MM.1S (cell line): ENCODE measurements at regions not wholly inside any gene's neighbourhood (a gene's known extent, or its start where the extent isn't known, plus 50 kb on each side); places are given as distances from the start of the nearest gene placed in this dataset.

Experiments
- DNase-seq: peaks from one replicate; pipeline ENCODE4 v3.0.0-alpha.2; 2015
- H2AFZ ChIP-seq: fragments of 300-600 bp; sonication (generic); 2 replicates; pipeline ENCODE4 v1.6.0; 2016; ENCODE audit warnings: antibody characterized with exemption, low read length
- H3F3A ChIP-seq: fragments of 300-600 bp; sonication (generic); 2 replicates; pipeline ENCODE4 v1.6.1; 2016; ENCODE audit warnings: mild to moderate bottlenecking, antibody characterized with exemption, low read length, moderate library complexity, mixed read lengths; ENCODE audit not compliant: insufficient read depth
- H3K27ac ChIP-seq: fragments of 300-600 bp; sonication (generic); 2 replicates; pipeline ENCODE4 v1.5.1; 2016; ENCODE audit warnings: mild to moderate bottlenecking, low read length
- H3K27me3 ChIP-seq: fragments of 300-600 bp; sonication (generic); replicated peaks from 2 replicates; pipeline ENCODE4 v1.6.0; 2016; ENCODE audit warnings: low read length; ENCODE audit not compliant: insufficient read depth
- H3K36me3 ChIP-seq: fragments of 300-600 bp; sonication (generic); replicated peaks from 2 replicates; pipeline ENCODE4 v1.6.1; 2016; ENCODE audit warnings: mild to moderate bottlenecking, low read length, mixed read lengths; ENCODE audit not compliant: insufficient read depth
- H3K4me1 ChIP-seq: fragments of 300-600 bp; sonication (generic); 2 replicates; pipeline ENCODE4 v1.6.1; 2016; ENCODE audit warnings: low read length, mixed read lengths
- H3K4me2 ChIP-seq: fragments of 300-600 bp; sonication (generic); 2 replicates; pipeline ENCODE4 v1.6.0; 2016; ENCODE audit warnings: low read depth, low read length
- H3K4me3 ChIP-seq: fragments of 300-600 bp; sonication (generic); 2 replicates; pipeline ENCODE4 v1.5.1; 2016; ENCODE audit warnings: low read length, mixed read lengths
- H3K79me2 ChIP-seq: fragments of 300-600 bp; sonication (generic); 2 replicates; pipeline ENCODE4 v1.6.1; 2016; ENCODE audit warnings: mixed run types, low read length, mixed read lengths
- H3K9ac ChIP-seq: fragments of 300-600 bp; sonication (generic); 2 replicates; pipeline ENCODE4 v1.6.1; 2016; ENCODE audit warnings: low read length, mixed read lengths
- H3K9me2 ChIP-seq: fragments of 300-600 bp; sonication (generic); replicated peaks from 2 replicates; pipeline ENCODE4 v1.6.1; 2016; ENCODE audit warnings: mild to moderate bottlenecking, low read length, mixed read lengths; ENCODE audit not compliant: insufficient read depth
- H3K9me3 ChIP-seq: fragments of 300-600 bp; sonication (generic); replicated peaks from 2 replicates; pipeline ENCODE4 v1.6.1; 2016; ENCODE audit warnings: mild to moderate bottlenecking, low read length, mixed read lengths; ENCODE audit not compliant: insufficient read depth
- H4K20me1 ChIP-seq: fragments of 300-600 bp; sonication (generic); 2 replicates; pipeline ENCODE4 v1.6.1; 2016; ENCODE audit warnings: mild to moderate bottlenecking, low read length, moderate library complexity, mixed read lengths; ENCODE audit not compliant: insufficient read depth
- CTCF ChIP-seq: fragments of 300-600 bp; sonication (generic); IDR thresholded peaks from 2 replicates; pipeline ENCODE4 v1.5.1; 2016; ENCODE audit warnings: antibody characterized with exemption, low read length, mixed read lengths
- EZH2 ChIP-seq: fragments of 300-600 bp; sonication (generic); optimal IDR thresholded peaks from 2 replicates; pipeline ENCODE3; 2017; ENCODE audit warnings: low read depth, mild to moderate bottlenecking, antibody characterized with exemption, low read length, mixed read lengths
- EZH2phosphoT487 ChIP-seq: fragments of 300-600 bp; sonication (generic); IDR thresholded peaks from 2 replicates; pipeline ENCODE4 v1.6.1; 2018; ENCODE audit warnings: antibody characterized with exemption, low read length

- no peak overlapping the region for H3K4me3 ChIP-seq
- no peaks in the 10 kb centered on the region for H4K20me1 ChIP-seq
- no peaks in the 10 kb centered on the region for H3K4me1 ChIP-seq
- H3K79me2 ChIP-seq, result no peaks in the 10 kb centered on the region
- no peaks in the 10 kb centered on the region for H3K36me3 ChIP-seq
- TF ChIP-seq CTCF, result no peak
- no peak for TF ChIP-seq EZH2phosphoT487
- TF ChIP-seq EZH2, result no peak
- H3K9me2 ChIP-seq, result no peaks in the 10 kb centered on the region
- no peak overlapping the region for H3K27ac ChIP-seq
- H3F3A ChIP-seq, result no peaks in the 10 kb centered on the region
- DNase-seq, result no peak
- H3K27me3 ChIP-seq, result no peaks in the 10 kb centered on the region
- no peaks in the 10 kb centered on the region for H3K9me3 ChIP-seq
- no peak overlapping the region for H3K9ac ChIP-seq
- H3K4me2 ChIP-seq, result no peak overlapping the region
- H2AFZ ChIP-seq, result no peak overlapping the region
Observed at GRCh38 chr2:37447446-37447845, 103.0 kb downstream of the QPCT start.

GRCh38 chr2:37448342-37449120 lies 104.1 kb downstream of the QPCT start:
- H3K4me2 ChIP-seq, result no peak overlapping the region
- H4K20me1 ChIP-seq, result no peaks in the 10 kb centered on the region
- H3K4me1 ChIP-seq, result no peaks in the 10 kb centered on the region
- H3K9ac ChIP-seq, result no peak overlapping the region
- no peak for DNase-seq
- no peaks in the 10 kb centered on the region for H3K36me3 ChIP-seq
- H3K27ac ChIP-seq, result no peak overlapping the region
- no peaks in the 10 kb centered on the region for H3K79me2 ChIP-seq
- no peaks in the 10 kb centered on the region for H3K9me3 ChIP-seq
- no peak overlapping the region for H3K4me3 ChIP-seq
- no peak overlapping the region for H2AFZ ChIP-seq
- TF ChIP-seq EZH2phosphoT487 (no peak), EZH2 (no peak), CTCF (no peak)
- no peaks in the 10 kb centered on the region for H3K9me2 ChIP-seq
- no peaks in the 10 kb centered on the region for H3K27me3 ChIP-seq
- H3F3A ChIP-seq, result no peaks in the 10 kb centered on the region

- H4K20me1 ChIP-seq, result no peaks in the 10 kb centered on the region
- no peak overlapping the region for H3K4me2 ChIP-seq
- no peaks in the 10 kb centered on the region for H3F3A ChIP-seq
- H2AFZ ChIP-seq, result no peak overlapping the region
- H3K4me1 ChIP-seq, result no peaks in the 10 kb centered on the region
- H3K9me3 ChIP-seq, result no peaks in the 10 kb centered on the region
- no peak overlapping the region for H3K27ac ChIP-seq
- DNase-seq, result no peak
- H3K79me2 ChIP-seq, result no peaks in the 10 kb centered on the region
- TF ChIP-seq EZH2phosphoT487 (no peak), EZH2 (no peak)
- no peaks in the 10 kb centered on the region for H3K9me2 ChIP-seq
- H3K36me3 ChIP-seq, result no peaks in the 10 kb centered on the region
- no peak overlapping the region for H3K9ac ChIP-seq
- H3K4me3 ChIP-seq, result no peak overlapping the region
- H3K27me3 ChIP-seq, result no peaks in the 10 kb centered on the region
Observed at GRCh38 chr2:37449761-37450296, 105.4 kb downstream of the QPCT start.

GRCh38 chr2:37453027-37453426 lies 108.6 kb downstream of the QPCT start:
- H3K9me3 ChIP-seq, result no peaks in the 10 kb centered on the region
- H3K4me3 ChIP-seq, result no peak overlapping the region
- no peak for DNase-seq
- H3K9me2 ChIP-seq, result no peaks in the 10 kb centered on the region
- no peaks in the 10 kb centered on the region for H3K4me1 ChIP-seq
- no peaks in the 10 kb centered on the region for H3F3A ChIP-seq
- H3K27me3 ChIP-seq, result no peaks in the 10 kb centered on the region
- H3K36me3 ChIP-seq, result no peaks in the 10 kb centered on the region
- H3K4me2 ChIP-seq, result no peak overlapping the region
- H4K20me1 ChIP-seq, result no peaks in the 10 kb centered on the region
- no peak overlapping the region for H3K9ac ChIP-seq
- no peaks in the 10 kb centered on the region for H3K79me2 ChIP-seq
- no peak overlapping the region for H3K27ac ChIP-seq
- TF ChIP-seq EZH2phosphoT487 (no peak), CTCF (no peak), EZH2 (no peak)
- no peak overlapping the region for H2AFZ ChIP-seq
